ENCODE measurements at regions not wholly inside any gene's neighbourhood (a gene's known extent, or its start where the extent isn't known, plus 50 kb on each side); places are given as distances from the start of the nearest gene placed in this dataset.

DNA sequence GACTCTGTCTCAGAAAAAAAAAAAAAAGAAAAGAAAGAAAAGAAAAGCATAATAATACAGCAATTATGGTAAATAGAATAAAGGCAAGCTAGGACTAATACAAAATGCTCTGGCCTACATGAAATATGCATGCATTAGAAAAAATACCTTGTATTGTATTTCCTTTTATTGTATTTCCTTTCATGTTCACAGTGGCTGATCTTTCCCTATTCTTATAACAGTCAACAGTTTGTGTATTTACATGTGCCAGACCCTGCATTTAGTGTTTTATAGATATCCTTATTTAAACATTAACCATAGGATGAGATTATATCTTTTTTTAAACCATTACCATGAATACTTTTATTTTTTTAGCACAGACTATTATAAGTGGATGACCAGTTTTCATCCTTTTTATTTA lies 56.3 kb upstream of the ARL15 start:
- DNase-seq = no peak

- DNase-seq = peak; percentile 53
Measured at GRCh38 chr5:54363669-54364068, 53.3 kb upstream of the ARL15 start.

DNA sequence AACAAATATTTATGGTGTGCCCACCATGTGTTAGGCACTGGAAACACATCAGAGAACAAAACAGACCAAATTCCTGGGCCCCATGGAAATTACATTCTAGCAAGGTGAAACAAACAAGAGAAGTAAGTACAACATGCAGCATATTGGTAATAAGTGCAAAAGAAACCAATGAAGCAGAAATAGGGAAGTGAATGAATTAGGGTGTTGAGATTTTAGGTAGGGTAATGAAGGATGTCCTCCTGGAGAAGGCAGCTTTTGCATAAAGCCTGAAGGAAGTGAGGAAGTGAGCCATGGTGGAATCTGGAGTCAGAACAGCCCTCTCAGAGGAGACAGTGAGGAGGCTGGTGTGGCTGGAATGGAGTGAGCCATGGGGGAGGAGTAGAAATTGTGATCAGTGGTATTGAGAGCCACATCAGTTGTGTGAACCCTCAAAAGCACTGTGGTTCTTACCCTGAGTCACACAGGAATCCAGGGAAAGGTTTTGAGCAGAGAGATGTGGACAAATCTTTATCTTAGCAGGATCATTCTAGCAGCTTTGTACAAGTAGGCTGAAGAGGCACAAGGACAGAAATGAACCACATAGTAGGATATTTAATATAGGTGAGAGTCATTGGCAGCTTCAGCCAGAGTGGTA lies 52.7 kb upstream of the ARL15 start:
- DNase-seq = peak; percentile 47

GRCh38 chr5:54362434-54362833 lies 52.1 kb upstream of the ARL15 start:
- peak; percentile 72 for DNase-seq

GRCh38 chr5:54361691-54362411 lies 51.5 kb upstream of the ARL15 start:
- no peak for DNase-seq

GRCh38 chr5:54360925-54361662 lies 50.7 kb upstream of the ARL15 start:
- no peak for DNase-seq

Measured in fibroblast of skin of right quadriceps (primary cell).